ENCODE measurements at regions not wholly inside any gene's neighbourhood (a gene's known extent, or its start where the extent isn't known, plus 50 kb on each side); places are given as distances from the start of the nearest gene placed in this dataset.

- TF ChIP-seq MAX (CRISPR knock-in tag; IDR thresholded peaks at IDR 0.05) (no peak), ETV6 (CRISPR knock-in tag; IDR thresholded peaks at IDR 0.05) (no peak), ZNF138 (CRISPR knock-in tag; conservative IDR thresholded peaks at IDR 0.05) (no peak), NR2C2 (CRISPR knock-in tag; IDR thresholded peaks at IDR 0.05) (no peak), FOXJ3 (CRISPR knock-in tag; IDR thresholded peaks at IDR 0.05; ENCODE audit: borderline replicate concordance) (no peak)
- TF ChIP-seq, protein P1, sequence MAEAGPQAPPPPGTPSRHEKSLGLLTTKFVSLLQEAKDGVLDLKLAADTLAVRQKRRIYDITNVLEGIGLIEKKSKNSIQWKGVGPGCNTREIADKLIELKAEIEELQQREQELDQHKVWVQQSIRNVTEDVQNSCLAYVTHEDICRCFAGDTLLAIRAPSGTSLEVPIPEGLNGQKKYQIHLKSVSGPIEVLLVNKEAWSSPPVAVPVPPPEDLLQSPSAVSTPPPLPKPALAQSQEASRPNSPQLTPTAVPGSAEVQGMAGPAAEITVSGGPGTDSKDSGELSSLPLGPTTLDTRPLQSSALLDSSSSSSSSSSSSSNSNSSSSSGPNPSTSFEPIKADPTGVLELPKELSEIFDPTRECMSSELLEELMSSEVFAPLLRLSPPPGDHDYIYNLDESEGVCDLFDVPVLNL (CRISPR knock-in tag; IDR thresholded peaks at IDR 0.05; ENCODE audit: borderline replicate concordance, low read depth): no peak
- TF ChIP-seq, protein P2, sequence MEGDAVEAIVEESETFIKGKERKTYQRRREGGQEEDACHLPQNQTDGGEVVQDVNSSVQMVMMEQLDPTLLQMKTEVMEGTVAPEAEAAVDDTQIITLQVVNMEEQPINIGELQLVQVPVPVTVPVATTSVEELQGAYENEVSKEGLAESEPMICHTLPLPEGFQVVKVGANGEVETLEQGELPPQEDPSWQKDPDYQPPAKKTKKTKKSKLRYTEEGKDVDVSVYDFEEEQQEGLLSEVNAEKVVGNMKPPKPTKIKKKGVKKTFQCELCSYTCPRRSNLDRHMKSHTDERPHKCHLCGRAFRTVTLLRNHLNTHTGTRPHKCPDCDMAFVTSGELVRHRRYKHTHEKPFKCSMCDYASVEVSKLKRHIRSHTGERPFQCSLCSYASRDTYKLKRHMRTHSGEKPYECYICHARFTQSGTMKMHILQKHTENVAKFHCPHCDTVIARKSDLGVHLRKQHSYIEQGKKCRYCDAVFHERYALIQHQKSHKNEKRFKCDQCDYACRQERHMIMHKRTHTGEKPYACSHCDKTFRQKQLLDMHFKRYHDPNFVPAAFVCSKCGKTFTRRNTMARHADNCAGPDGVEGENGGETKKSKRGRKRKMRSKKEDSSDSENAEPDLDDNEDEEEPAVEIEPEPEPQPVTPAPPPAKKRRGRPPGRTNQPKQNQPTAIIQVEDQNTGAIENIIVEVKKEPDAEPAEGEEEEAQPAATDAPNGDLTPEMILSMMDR (IDR thresholded peaks at IDR 0.05): no peak
Observed at GRCh38 chr1:239590556-239590955, 204.2 kb downstream of the CHRM3 start.

Data from WTC11 (cell line).